IMR-90 (cell line): ENCODE measurements at regions not wholly inside any gene's neighbourhood (a gene's known extent, or its start where the extent isn't known, plus 50 kb on each side); places are given as distances from the start of the nearest gene placed in this dataset.

Experiments
- ATAC-seq: fragments of 200-7000 bp; cut with Tn5 transposase; 2 replicates; pipeline ENCODE4 v1.9.1; 2020; ENCODE audit warnings: low read depth, mild to moderate bottlenecking, moderate library complexity
- BruUV-seq: library from RNA; stranded (reverse); fragments of 400-500 nt; replicated peaks from 2 replicates; lab custom pipeline; 2021; lab: Mats Ljungman, UMichigan
- CTCF ChIA-PET: fragments of 300-600 bp; formaldehyde crosslinking; extraction: SDS; loops from one replicate; lab custom pipeline; 2021; ENCODE audit warnings: antibody characterized with exemption; lab: Yijun Ruan, JAX
- POLR2A ChIA-PET: fragments of 300-600 bp; sonication (Branson Sonifier 250); formaldehyde crosslinking; loops from one replicate; lab custom pipeline; 2022; ENCODE audit warnings: antibody characterized with exemption; ENCODE audit not compliant: unreplicated experiment; lab: Charles Lee
- DNase-seq: peaks from one replicate; pipeline ENCODE4 v3.0.0; 2013
- H2AFZ ChIP-seq: replicated peaks from 2 replicates; pipeline ENCODE3; 2013; ENCODE audit warnings: low read length, mild to moderate bottlenecking; ENCODE audit not compliant: poor library complexity
- H2AK5ac ChIP-seq: 2 replicates; pipeline ENCODE4 v1.6.1; 2013; ENCODE audit warnings: low read depth, low read length, inconsistent platforms
- H2AK9ac ChIP-seq: replicated peaks from 2 replicates; pipeline ENCODE3; 2013; ENCODE audit warnings: mild to moderate bottlenecking, low read depth, low read length, moderate library complexity; ENCODE audit not compliant: poor library complexity
- H2BK120ac ChIP-seq: 2 replicates; pipeline ENCODE4 v1.6.1; 2013; ENCODE audit warnings: low read depth, low read length, inconsistent platforms
- H2BK15ac ChIP-seq: 3 replicates; pipeline ENCODE4 v1.6.1; 2013; ENCODE audit warnings: low read depth, low read length, inconsistent platforms
- H2BK20ac ChIP-seq: 2 replicates; pipeline ENCODE4 v1.6.1; 2013; ENCODE audit warnings: low read depth, mild to moderate bottlenecking, inconsistent platforms, low read length, moderate library complexity
- H2BK5ac ChIP-seq: 2 replicates; pipeline ENCODE4 v1.6.1; 2013; ENCODE audit warnings: mild to moderate bottlenecking, low read depth, low read length, inconsistent platforms; ENCODE audit not compliant: poor library complexity, severe bottlenecking
- H3K14ac ChIP-seq: replicated peaks from 2 replicates; pipeline ENCODE4 v1.6.1; 2013; ENCODE audit warnings: low read depth, low read length, inconsistent platforms
- H3K18ac ChIP-seq: 2 replicates; pipeline ENCODE4 v1.6.1; 2013; ENCODE audit warnings: low read depth, low read length, control low read depth
- H3K23ac ChIP-seq: 2 replicates; pipeline ENCODE4 v1.6.1; 2013; ENCODE audit warnings: low read depth, low read length, inconsistent platforms
- H3K27ac ChIP-seq: 2 replicates; pipeline ENCODE4 v1.5.1; 2013; ENCODE audit warnings: mild to moderate bottlenecking, control low read depth, low read length; ENCODE audit not compliant: insufficient read depth
- H3K27me3 ChIP-seq: 2 replicates; pipeline ENCODE4 v1.6.1; 2013; ENCODE audit warnings: low read length; ENCODE audit not compliant: control insufficient read depth, insufficient read depth
- H3K36me3 ChIP-seq: 2 replicates; pipeline ENCODE4 v1.6.1; 2013; ENCODE audit warnings: low read length, mixed read lengths; ENCODE audit not compliant: control insufficient read depth, insufficient read depth
- H3K4ac ChIP-seq: 2 replicates; pipeline ENCODE4 v1.6.1; 2013; ENCODE audit warnings: low read depth, low read length, inconsistent platforms
- H3K4me1 ChIP-seq: 2 replicates; pipeline ENCODE4 v1.6.1; 2013; ENCODE audit warnings: low read length, mixed read lengths; ENCODE audit not compliant: control insufficient read depth, insufficient read depth
- H3K4me2 ChIP-seq: 2 replicates; pipeline ENCODE4 v1.6.1; 2013; ENCODE audit warnings: low read depth, mild to moderate bottlenecking, control low read depth, low read length, moderate library complexity
- H3K4me3 ChIP-seq: 2 replicates; pipeline ENCODE4 v1.5.1; 2013; ENCODE audit warnings: low read depth, mild to moderate bottlenecking, control low read depth, low read length, moderate library complexity; ENCODE audit not compliant: insufficient read depth
- H3K56ac ChIP-seq: 2 replicates; pipeline ENCODE4 v1.6.1; 2013; ENCODE audit warnings: low read length, inconsistent platforms; ENCODE audit not compliant: insufficient read depth; ENCODE audit errors: extremely low read depth
- H3K79me1 ChIP-seq, 2 experiments: 2 replicates each; pipeline ENCODE4 v1.6.1; 2013; ENCODE audit warnings: low read length in 2 of 2, inconsistent platforms in 1 of 2, low read depth in 1 of 2
- H3K9ac ChIP-seq: 2 replicates; pipeline ENCODE4 v1.6.1; 2013; ENCODE audit warnings: low read depth, low read length, control low read depth
- H3K9me1 ChIP-seq: 2 replicates; pipeline ENCODE4 v1.6.1; 2013; ENCODE audit warnings: low read length, inconsistent platforms; ENCODE audit not compliant: insufficient read depth
- H3K9me3 ChIP-seq: 2 replicates; pipeline ENCODE4 v1.6.1; 2013; ENCODE audit warnings: low read length; ENCODE audit not compliant: control insufficient read depth, insufficient read depth
- H4K20me1 ChIP-seq: 2 replicates; pipeline ENCODE4 v1.6.1; 2013; ENCODE audit warnings: low read length, inconsistent platforms; ENCODE audit not compliant: insufficient read depth
- H4K5ac ChIP-seq: 2 replicates; pipeline ENCODE4 v1.6.1; 2013; ENCODE audit warnings: mild to moderate bottlenecking, low read depth, low read length, control low read depth
- H4K8ac ChIP-seq, 2 experiments: 2 replicates each; pipeline ENCODE4 v1.6.1; 2013; ENCODE audit warnings: low read depth in 2 of 2, low read length in 2 of 2, control low read depth in 1 of 2, inconsistent platforms in 1 of 2
- H4K91ac ChIP-seq: 2 replicates; pipeline ENCODE4 v1.6.1; 2013; ENCODE audit warnings: low read depth, low read length, inconsistent platforms; ENCODE audit not compliant: insufficient read depth
- BHLHE40 ChIP-seq: fragments of 150-350 bp; IDR thresholded peaks from 2 replicates; pipeline ENCODE4 v1.6.1; 2016; ENCODE audit warnings: mild to moderate bottlenecking, low read depth, low read length
- CEBPB ChIP-seq: IDR thresholded peaks from 2 replicates; pipeline ENCODE4 v1.6.1; 2012; ENCODE audit warnings: low read depth, low read length, improper control_type of control experiment
- CHD1 ChIP-seq: IDR thresholded peaks from 2 replicates; pipeline ENCODE4 v1.6.1; 2012; ENCODE audit warnings: low read depth, low read length, improper control_type of control experiment
- FOS ChIP-seq: fragments of 150-350 bp; IDR thresholded peaks from 2 replicates; pipeline ENCODE4 v1.6.1; 2016; ENCODE audit warnings: low read depth, low read length
- MAZ ChIP-seq: IDR thresholded peaks from 2 replicates; pipeline ENCODE4 v1.6.1; 2012; ENCODE audit warnings: low read depth, mild to moderate bottlenecking, low read length, improper control_type of control experiment, moderate library complexity, borderline replicate concordance
- NFE2L2 ChIP-seq: fragments of 150-350 bp; IDR thresholded peaks from 2 replicates; pipeline ENCODE4 v1.6.1; 2016; ENCODE audit warnings: low read depth, mild to moderate bottlenecking, low read length
- POLR2A ChIP-seq: IDR thresholded peaks from 2 replicates; pipeline ENCODE4 v1.6.1; 2012; ENCODE audit warnings: mild to moderate bottlenecking, low read depth, low read length
- RCOR1 ChIP-seq: IDR thresholded peaks from 2 replicates; pipeline ENCODE4 v1.6.1; 2012; ENCODE audit warnings: mild to moderate bottlenecking, low read length, improper control_type of control experiment; ENCODE audit not compliant: insufficient replicate concordance
- WGBS, 2 experiments: methylation state at CpG; one replicate each; pipeline versions ENCODE4 v1.1.5 to v1.1.7; 2013; ENCODE audit warnings: missing lambda C conversion rate in 2 of 2; ENCODE audit not compliant: insufficient read length in 1 of 2; ENCODE audit errors: extremely low coverage in 2 of 2; 5-methylcytosine and 5-hydroxymethylcytosine counted together
- dilution Hi-C: fragments of 300-500 bp; cut with HindIII; formaldehyde crosslinking; loops from one replicate; pipeline ENCODE4 v1.14.3; 2018; ENCODE audit warnings: low sequenced_read_pairs; ENCODE audit not compliant: unreplicated experiment
- in situ Hi-C: fragments of 300-500 bp; cut with MboI; formaldehyde crosslinking; loops from 3 replicates; pipeline ENCODE4 v1.14.3; 2019; ENCODE audit warnings: low sequenced_read_pairs, inconsistent platforms, mixed read lengths
- intact Hi-C: fragments of 100-400 bp; cut with micrococcal nuclease; formaldehyde crosslinking; loops from 2 replicates; pipeline ENCODE4 v1.10.0; 2022
- TF ChIP-seq, protein P1 (sequence below): conservative IDR thresholded peaks from 2 replicates; pipeline ENCODE4 v1.5.1; 2012; ENCODE audit warnings: mild to moderate bottlenecking, low read depth, low read length, improper control_type of control experiment
- TF ChIP-seq, protein P2 (sequence below): fragments of 150-350 bp; IDR thresholded peaks from 2 replicates; pipeline ENCODE4 v1.6.1; 2017; ENCODE audit warnings: mild to moderate bottlenecking, antibody characterized with exemption, low read length, low read depth
- TF ChIP-seq, protein P3 (sequence below): fragments of 150-350 bp; IDR thresholded peaks from 2 replicates; pipeline ENCODE4 v1.6.1; 2016; ENCODE audit warnings: low read depth, mild to moderate bottlenecking, low read length, moderate library complexity, borderline replicate concordance

DNA sequence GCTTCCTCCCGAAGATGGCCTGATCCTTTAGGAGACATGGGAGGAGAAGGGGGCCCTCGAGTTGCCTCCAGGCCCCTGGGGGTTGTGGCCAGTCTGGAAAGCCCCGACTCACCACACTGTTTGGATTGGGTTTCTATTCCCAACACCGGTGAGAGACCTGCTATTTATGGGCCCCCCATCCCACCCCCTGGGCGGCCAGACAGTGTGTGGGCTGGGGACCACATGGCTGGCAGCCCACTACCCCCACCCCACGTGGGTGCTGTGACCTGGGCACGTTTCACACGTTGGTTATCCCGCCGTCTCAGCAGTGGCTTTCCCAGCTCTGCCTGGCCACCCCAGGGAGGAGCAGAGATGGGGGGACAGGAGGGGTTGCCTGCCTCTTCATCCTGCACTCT is 116.1 kb downstream of the VEGFA start:
- ChIA-PET CTCF (no interaction called here), POLR2A (no interaction called here)
- Histone ChIP-seq H3K27me3 (peaks cover 32% of the 10 kb centered on the region), H2AK5ac (no peak overlapping the region), H2BK20ac (no peak overlapping the region), H3K4me1 (no peaks in the 10 kb centered on the region), H3K9me1 (0 out of 2 replicates have a peak, but pooled peaks cover 4% of the 10 kb centered on the region), H4K5ac (no peak overlapping the region), H3K14ac (no peak overlapping the region), H3K36me3 (no peaks in the 10 kb centered on the region), H3K79me1 (no peaks in the 10 kb centered on the region), H3K23ac (no peak overlapping the region), H2BK15ac (no peak overlapping the region), H2BK5ac (no peak overlapping the region), H2BK120ac (no peak overlapping the region), H3K4me3 (no peak overlapping the region), H3K27ac (no peak overlapping the region), H2AFZ (no peak overlapping the region), H4K8ac (no peak overlapping the region), H3K56ac (no peak overlapping the region), H2AK9ac (peak overlapping the region; percentile 65), H3K4ac (no peak overlapping the region), H3K4me2 (no peak overlapping the region), H4K91ac (no peak overlapping the region), H3K9me3 (no peaks in the 10 kb centered on the region), H3K18ac (no peak overlapping the region), H3K9ac (no peak overlapping the region), H4K20me1 (no peaks in the 10 kb centered on the region)
- intact Hi-C loops = no loop called here
- WGBS, 2 experiments = 33% methylated on average over 2 of the region's 10 CpGs; no CpG with 5 or more reads in 1 of the 2 experiments
- ATAC-seq = no peak; the same call in 1 of the 2 replicates
- dilution Hi-C loops = no loop called here
- TF ChIP-seq NFE2L2 (no peak), CEBPB (no peak), FOS (no peak), POLR2A (no peak), RCOR1 (no peak), BHLHE40 (no peak), CHD1 (no peak), MAZ (no peak)
- TF ChIP-seq, protein P1, sequence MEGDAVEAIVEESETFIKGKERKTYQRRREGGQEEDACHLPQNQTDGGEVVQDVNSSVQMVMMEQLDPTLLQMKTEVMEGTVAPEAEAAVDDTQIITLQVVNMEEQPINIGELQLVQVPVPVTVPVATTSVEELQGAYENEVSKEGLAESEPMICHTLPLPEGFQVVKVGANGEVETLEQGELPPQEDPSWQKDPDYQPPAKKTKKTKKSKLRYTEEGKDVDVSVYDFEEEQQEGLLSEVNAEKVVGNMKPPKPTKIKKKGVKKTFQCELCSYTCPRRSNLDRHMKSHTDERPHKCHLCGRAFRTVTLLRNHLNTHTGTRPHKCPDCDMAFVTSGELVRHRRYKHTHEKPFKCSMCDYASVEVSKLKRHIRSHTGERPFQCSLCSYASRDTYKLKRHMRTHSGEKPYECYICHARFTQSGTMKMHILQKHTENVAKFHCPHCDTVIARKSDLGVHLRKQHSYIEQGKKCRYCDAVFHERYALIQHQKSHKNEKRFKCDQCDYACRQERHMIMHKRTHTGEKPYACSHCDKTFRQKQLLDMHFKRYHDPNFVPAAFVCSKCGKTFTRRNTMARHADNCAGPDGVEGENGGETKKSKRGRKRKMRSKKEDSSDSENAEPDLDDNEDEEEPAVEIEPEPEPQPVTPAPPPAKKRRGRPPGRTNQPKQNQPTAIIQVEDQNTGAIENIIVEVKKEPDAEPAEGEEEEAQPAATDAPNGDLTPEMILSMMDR = no peak
- TF ChIP-seq, protein P2, sequence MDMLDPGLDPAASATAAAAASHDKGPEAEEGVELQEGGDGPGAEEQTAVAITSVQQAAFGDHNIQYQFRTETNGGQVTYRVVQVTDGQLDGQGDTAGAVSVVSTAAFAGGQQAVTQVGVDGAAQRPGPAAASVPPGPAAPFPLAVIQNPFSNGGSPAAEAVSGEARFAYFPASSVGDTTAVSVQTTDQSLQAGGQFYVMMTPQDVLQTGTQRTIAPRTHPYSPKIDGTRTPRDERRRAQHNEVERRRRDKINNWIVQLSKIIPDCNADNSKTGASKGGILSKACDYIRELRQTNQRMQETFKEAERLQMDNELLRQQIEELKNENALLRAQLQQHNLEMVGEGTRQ = no peak
- TF ChIP-seq, protein P3, sequence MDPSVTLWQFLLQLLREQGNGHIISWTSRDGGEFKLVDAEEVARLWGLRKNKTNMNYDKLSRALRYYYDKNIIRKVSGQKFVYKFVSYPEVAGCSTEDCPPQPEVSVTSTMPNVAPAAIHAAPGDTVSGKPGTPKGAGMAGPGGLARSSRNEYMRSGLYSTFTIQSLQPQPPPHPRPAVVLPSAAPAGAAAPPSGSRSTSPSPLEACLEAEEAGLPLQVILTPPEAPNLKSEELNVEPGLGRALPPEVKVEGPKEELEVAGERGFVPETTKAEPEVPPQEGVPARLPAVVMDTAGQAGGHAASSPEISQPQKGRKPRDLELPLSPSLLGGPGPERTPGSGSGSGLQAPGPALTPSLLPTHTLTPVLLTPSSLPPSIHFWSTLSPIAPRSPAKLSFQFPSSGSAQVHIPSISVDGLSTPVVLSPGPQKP = no peak
- in situ Hi-C loops = no loop called here
- BruUV-seq = no TSS peak
- no peak for DNase-seq
